GM23338 (cell line): ENCODE measurements at regions not wholly inside any gene's neighbourhood (a gene's known extent, or its start where the extent isn't known, plus 50 kb on each side); places are given as distances from the start of the nearest gene placed in this dataset.

ENCODE experiments used
- ATAC-seq: fragments of 200-7000 bp; cut with Tn5 transposase; 3 replicates; pipeline ENCODE4 v1.9.1; 2020
- DNase-seq: peaks from one replicate; pipeline ENCODE4 v3.0.0-alpha.2; 2015; ENCODE audit warnings: low spot score
- H2AFZ ChIP-seq: fragments of 200-600 bp; sonication (generic); 2 replicates; pipeline ENCODE4 v1.8.0; 2016; ENCODE audit warnings: antibody characterized with exemption, mild to moderate bottlenecking, moderate library complexity
- H3F3A ChIP-seq: fragments of 200-600 bp; sonication (generic); replicated peaks from 2 replicates; pipeline ENCODE4 v1.8.0; 2017; ENCODE audit warnings: antibody characterized with exemption, mixed run types, low read depth
- H3K27ac ChIP-seq: fragments of 200-600 bp; sonication (generic); 2 replicates; pipeline ENCODE4 v1.6.1; 2016; ENCODE audit warnings: low read depth
- H3K27me3 ChIP-seq: fragments of 200-600 bp; sonication (generic); 2 replicates; pipeline ENCODE4 v1.8.0; 2016; ENCODE audit warnings: mild to moderate bottlenecking, mixed run types, moderate library complexity; ENCODE audit not compliant: insufficient read depth
- H3K36me3 ChIP-seq: fragments of 200-600 bp; sonication (generic); 2 replicates; pipeline ENCODE4 v1.8.0; 2016; ENCODE audit warnings: mild to moderate bottlenecking; ENCODE audit not compliant: insufficient read depth
- H3K4me1 ChIP-seq: fragments of 200-600 bp; sonication (generic); 2 replicates; pipeline ENCODE4 v1.8.0; 2016; ENCODE audit warnings: mild to moderate bottlenecking, moderate library complexity; ENCODE audit not compliant: insufficient read depth
- H3K4me2 ChIP-seq: fragments of 200-600 bp; sonication (generic); 2 replicates; pipeline ENCODE4 v1.7.1; 2017; ENCODE audit warnings: mixed run types
- H3K4me3 ChIP-seq: fragments of 200-600 bp; sonication (generic); 2 replicates; pipeline ENCODE4 v1.6.1; 2016; ENCODE audit warnings: mixed run types
- H3K79me2 ChIP-seq: fragments of 200-600 bp; sonication (generic); replicated peaks from 2 replicates; pipeline ENCODE4 v1.8.0; 2017; ENCODE audit warnings: mild to moderate bottlenecking; ENCODE audit not compliant: insufficient read depth
- H3K9me2 ChIP-seq: fragments of 200-600 bp; sonication (generic); 2 replicates; pipeline ENCODE4 v1.8.0; 2017; ENCODE audit not compliant: insufficient read depth
- H4K20me1 ChIP-seq: fragments of 200-600 bp; sonication (generic); replicated peaks from 2 replicates; pipeline ENCODE4 v1.8.0; 2017; ENCODE audit warnings: mild to moderate bottlenecking; ENCODE audit not compliant: insufficient read depth
- H3K27ac Mint-ChIP-seq: 2 replicates; pipeline ENCODE4 v1.8.0; 2020; ENCODE audit warnings: inconsistent platforms, mild to moderate bottlenecking, moderate library complexity, mixed read lengths
- H3K27me3 Mint-ChIP-seq: 3 replicates; pipeline ENCODE4 v1.8.0; 2022; ENCODE audit warnings: low read depth, mild to moderate bottlenecking, moderate library complexity, mixed read lengths, inconsistent platforms; ENCODE audit not compliant: insufficient read depth, poor library complexity
- H3K36me3 Mint-ChIP-seq: 3 replicates; pipeline ENCODE4 v1.8.0; 2021; ENCODE audit warnings: low read depth, mild to moderate bottlenecking, inconsistent platforms, moderate library complexity, mixed read lengths
- H3K4me1 Mint-ChIP-seq: 3 replicates; pipeline ENCODE4 v1.8.0; 2020; ENCODE audit warnings: mild to moderate bottlenecking, inconsistent platforms, mixed read lengths
- H3K4me3 Mint-ChIP-seq: 3 replicates; pipeline ENCODE4 v1.8.0; 2021; ENCODE audit warnings: moderate library complexity, mild to moderate bottlenecking, inconsistent platforms, mixed read lengths
- H3K9me3 Mint-ChIP-seq: 3 replicates; pipeline ENCODE4 v1.8.0; 2020; ENCODE audit warnings: moderate library complexity, mild to moderate bottlenecking, inconsistent platforms, mixed read lengths
- ZNF114 ChIP-seq: fragments of 250-450 bp; sonication (Bioruptor Pico); IDR thresholded peaks from 2 replicates; pipeline ENCODE4 v1.5.0; 2020; ENCODE audit warnings: mild to moderate bottlenecking, moderate library complexity
- ZNF462 ChIP-seq: fragments of 250-450 bp; sonication (Bioruptor Pico); IDR thresholded peaks from 2 replicates; pipeline ENCODE4 v1.5.0; 2020; ENCODE audit warnings: mild to moderate bottlenecking, moderate library complexity

- H3K27ac Mint-ChIP-seq = no peak overlapping the region
Measured at GRCh38 chr16:49213594-49213993, 68.0 kb downstream of the CBLN1 start.

More at GRCh38 chr16:49213594-49213993, 68.0 kb downstream of the CBLN1 start:
- peak; percentile 54 for DNase-seq
- Histone ChIP-seq H3K9me2 (peaks cover 10% of the 10 kb centered on the region; the same call in 1 of the 2 replicates), H3K27ac (no peak overlapping the region), H4K20me1 (no peaks in the 10 kb centered on the region), H3F3A (no peaks in the 10 kb centered on the region), H3K36me3 (no peaks in the 10 kb centered on the region), H3K4me2 (peak overlapping the region; percentile 1; the same call in 1 of the 2 replicates), H2AFZ (no peak overlapping the region), H3K4me3 (no peak overlapping the region), H3K79me2 (no peaks in the 10 kb centered on the region), H3K4me1 (peaks cover 16% of the 10 kb centered on the region), H3K27me3 (no peaks in the 10 kb centered on the region)
- Mint-ChIP-seq H3K4me1 (peaks cover 31% of the 10 kb centered on the region), H3K4me3 (peak overlapping the region; percentile 25; the same call in 1 of the 3 replicates), H3K36me3 (no peaks in the 10 kb centered on the region; the same call in 1 of the 3 replicates), H3K27me3 (no peaks in the 10 kb centered on the region), H3K9me3 (peaks cover 8% of the 10 kb centered on the region)
- TF ChIP-seq ZNF114 (CRISPR knock-in tag) (no peak), ZNF462 (CRISPR knock-in tag) (peak; percentile 90)
- peak; percentile 94 for ATAC-seq
